ENCODE measurements at regions not wholly inside any gene's neighbourhood (a gene's known extent, or its start where the extent isn't known, plus 50 kb on each side); places are given as distances from the start of the nearest gene placed in this dataset.

GRCh38 chr13:64938660-64939059, 2291.5 kb downstream of the PCDH9 start:
- TF ChIP-seq CTCF (IDR thresholded peaks at IDR 0.05; ENCODE audit: poor library complexity): no peak
- no peak for TF ChIP-seq EZH2 (IDR thresholded peaks at IDR 0.05; ENCODE audit: borderline replicate concordance)
- no peak for TF ChIP-seq EZH2phosphoT487 (IDR thresholded peaks at IDR 0.05; ENCODE audit: low read depth, severe bottlenecking, unreplicated experiment)

All from hepatocyte (in vitro differentiated cells).